HFFc6 (cell line): ENCODE measurements at regions not wholly inside any gene's neighbourhood (a gene's known extent, or its start where the extent isn't known, plus 50 kb on each side); places are given as distances from the start of the nearest gene placed in this dataset.

ENCODE experiments used
- DNase-seq: peaks from one replicate; pipeline ENCODE4 v3.0.0-alpha.2; 2018
- H3K27ac Mint-ChIP-seq: 2 replicates; pipeline ENCODE4 v1.8.0; 2020; ENCODE audit warnings: mild to moderate bottlenecking, mixed read lengths
- H3K27me3 Mint-ChIP-seq: 2 replicates; pipeline ENCODE4 v1.8.0; 2021; ENCODE audit warnings: mild to moderate bottlenecking, moderate library complexity, mixed read lengths; ENCODE audit not compliant: insufficient read depth
- H3K36me3 Mint-ChIP-seq: 2 replicates; pipeline ENCODE4 v1.8.0; 2021; ENCODE audit warnings: low read depth, mixed read lengths
- H3K4me1 Mint-ChIP-seq: 2 replicates; pipeline ENCODE4 v1.8.0; 2020; ENCODE audit warnings: low read depth, mixed read lengths
- H3K4me3 Mint-ChIP-seq: 2 replicates; pipeline ENCODE4 v1.8.0; 2020; ENCODE audit warnings: mild to moderate bottlenecking, moderate library complexity, mixed read lengths
- H3K9me3 Mint-ChIP-seq: 2 replicates; pipeline ENCODE4 v1.8.0; 2020; ENCODE audit warnings: mild to moderate bottlenecking, mixed read lengths
- CTCF ChIP-seq: fragments of 200-600 bp; sonication (generic); IDR thresholded peaks from 2 replicates; pipeline ENCODE4 v1.5.0; 2021; ENCODE audit warnings: antibody characterized with exemption, mild to moderate bottlenecking

GRCh38 chr16:54231919-54232318 lies 54.7 kb downstream of the IRX3 start:
- no peak for DNase-seq
- Mint-ChIP-seq H3K27me3 (peaks cover 17% of the 10 kb centered on the region), H3K9me3 (no peaks in the 10 kb centered on the region), H3K4me3 (no peak overlapping the region), H3K4me1 (peaks cover 10% of the 10 kb centered on the region), H3K27ac (no peak overlapping the region), H3K36me3 (peaks cover 5% of the 10 kb centered on the region)
- TF ChIP-seq CTCF = no peak

DNA sequence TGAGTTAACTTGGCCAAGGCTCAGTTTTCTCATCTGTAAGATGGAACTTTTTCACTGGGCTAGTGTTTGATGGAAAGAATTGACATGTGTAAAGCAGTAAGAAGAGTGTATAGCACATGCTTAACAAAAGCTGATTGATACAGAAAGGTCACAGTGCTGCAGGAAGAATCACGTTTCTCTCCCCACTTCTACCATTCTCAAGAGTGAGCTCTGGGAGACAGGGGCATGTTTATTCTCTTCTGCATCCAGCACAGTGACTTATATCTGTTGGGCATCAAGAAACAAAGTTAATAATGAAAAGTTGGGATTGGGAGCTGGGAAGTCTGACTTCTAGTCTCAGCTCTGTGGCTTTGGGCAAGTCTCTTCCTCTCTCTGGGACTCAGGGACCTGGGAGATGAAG lies 55.3 kb downstream of the IRX3 start:
- Mint-ChIP-seq H3K36me3 (peaks cover 2% of the 10 kb centered on the region), H3K4me1 (peaks cover 4% of the 10 kb centered on the region), H3K27me3 (peaks cover 17% of the 10 kb centered on the region), H3K4me3 (no peak overlapping the region), H3K9me3 (no peaks in the 10 kb centered on the region), H3K27ac (no peak overlapping the region)
- no peak for TF ChIP-seq CTCF
- no peak for DNase-seq

GRCh38 chr16:54228325-54228724 lies 58.3 kb downstream of the IRX3 start:
- Mint-ChIP-seq H3K27ac (no peak overlapping the region), H3K27me3 (peaks cover 21% of the 10 kb centered on the region), H3K9me3 (no peaks in the 10 kb centered on the region), H3K4me3 (no peak overlapping the region), H3K36me3 (no peaks in the 10 kb centered on the region), H3K4me1 (no peaks in the 10 kb centered on the region)
- TF ChIP-seq CTCF = no peak
- DNase-seq = no peak

GRCh38 chr16:54226296-54227010 lies 60.1 kb downstream of the IRX3 start:
- TF ChIP-seq CTCF = no peak
- Mint-ChIP-seq H3K9me3 (no peaks in the 10 kb centered on the region), H3K4me3 (no peak overlapping the region), H3K27me3 (peaks cover 27% of the 10 kb centered on the region), H3K4me1 (no peaks in the 10 kb centered on the region), H3K27ac (no peak overlapping the region), H3K36me3 (no peaks in the 10 kb centered on the region)
- DNase-seq = no peak

DNA sequence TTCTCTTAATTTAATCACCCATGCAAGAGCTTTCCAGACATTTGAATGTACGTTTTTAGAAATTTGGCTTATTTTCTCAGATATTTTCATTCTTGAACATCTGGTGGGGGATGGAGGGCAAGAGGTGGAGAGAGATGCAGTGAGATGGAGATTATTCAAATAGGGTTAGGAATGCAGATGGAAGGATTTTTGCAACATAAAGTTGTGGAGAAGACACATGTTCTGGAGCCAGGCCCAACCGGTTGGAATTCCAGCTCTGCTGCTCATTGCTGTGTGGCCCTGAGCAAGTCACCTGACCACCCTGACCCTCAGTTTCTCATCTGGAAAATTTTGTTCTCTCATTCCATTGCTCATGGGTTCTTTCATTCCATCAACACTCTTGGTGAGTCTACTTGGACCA lies 66.9 kb downstream of the IRX3 start:
- no peak overlapping the region for H3K27ac Mint-ChIP-seq
- H3K36me3 Mint-ChIP-seq = no peaks in the 10 kb centered on the region
- DNase-seq = no peak
- no peak for TF ChIP-seq CTCF
- H3K9me3 Mint-ChIP-seq = no peaks in the 10 kb centered on the region
- H3K27me3 Mint-ChIP-seq = peaks cover 51% of the 10 kb centered on the region
- H3K4me1 Mint-ChIP-seq = no peaks in the 10 kb centered on the region
- H3K4me3 Mint-ChIP-seq = no peak overlapping the region

- Mint-ChIP-seq H3K4me3 (no peak overlapping the region), H3K4me1 (no peaks in the 10 kb centered on the region), H3K9me3 (no peaks in the 10 kb centered on the region), H3K36me3 (no peaks in the 10 kb centered on the region), H3K27ac (no peak overlapping the region), H3K27me3 (peaks cover 56% of the 10 kb centered on the region)
- TF ChIP-seq CTCF = no peak
- DNase-seq = no peak
Measured at GRCh38 chr16:54216688-54217087, 69.9 kb downstream of the IRX3 start.
